D341Med (cell line): ENCODE measurements at regions not wholly inside any gene's neighbourhood (a gene's known extent, or its start where the extent isn't known, plus 50 kb on each side); places are given as distances from the start of the nearest gene placed in this dataset.
A peak's percentile ranks its signal among the peaks of the same experiment; 100 is the strongest.

ENCODE experiments used
- DNase-seq: peaks from one replicate; pipeline ENCODE4 v3.0.0; 2012; ENCODE audit warnings: low spot score

- DNase-seq, result no peak
These were observed 161.6 kb upstream of the CCDC68 start for GRCh38 chr18:55120896-55121295.

- DNase-seq, result no peak
These were observed 160.2 kb upstream of the CCDC68 start for GRCh38 chr18:55119434-55119833.

- DNase-seq, result no peak
These were observed 159.8 kb upstream of the CCDC68 start for GRCh38 chr18:55119016-55119415.

- no peak for DNase-seq
These were observed 157.6 kb upstream of the CCDC68 start for GRCh38 chr18:55116863-55117262.

GRCh38 chr18:55115606-55116005 lies 156.3 kb upstream of the CCDC68 start:
- no peak for DNase-seq

- no peak for DNase-seq
These were observed 155.6 kb upstream of the CCDC68 start for GRCh38 chr18:55114876-55115275.

GRCh38 chr18:55113800-55114199 lies 154.5 kb upstream of the CCDC68 start:
- no peak for DNase-seq

- no peak for DNase-seq
These were observed 152.0 kb upstream of the CCDC68 start for GRCh38 chr18:55111271-55111670.

- DNase-seq, result no peak
These were observed 151.2 kb upstream of the CCDC68 start for GRCh38 chr18:55110436-55110835.

GRCh38 chr18:55109818-55110414 lies 150.7 kb upstream of the CCDC68 start:
- no peak for DNase-seq

- no peak for DNase-seq
These were observed 147.6 kb upstream of the CCDC68 start for GRCh38 chr18:55106906-55107305.

- DNase-seq, result no peak
These were observed 147.2 kb upstream of the CCDC68 start for GRCh38 chr18:55106466-55106865.

- no peak for DNase-seq
These were observed 146.6 kb upstream of the CCDC68 start for GRCh38 chr18:55105873-55106272.

GRCh38 chr18:55102958-55103456 lies 143.7 kb upstream of the CCDC68 start:
- no peak for DNase-seq

GRCh38 chr18:55102501-55102900 lies 143.2 kb upstream of the CCDC68 start:
- no peak for DNase-seq

- no peak for DNase-seq
These were observed 142.2 kb upstream of the CCDC68 start for GRCh38 chr18:55101458-55101824.

GRCh38 chr18:55100817-55101457 lies 141.7 kb upstream of the CCDC68 start:
- no peak for DNase-seq

- DNase-seq, result no peak
These were observed 138.4 kb upstream of the CCDC68 start for GRCh38 chr18:55097456-55098170.

- DNase-seq, result peak; percentile 57
These were observed 137.1 kb upstream of the CCDC68 start for GRCh38 chr18:55096263-55096951.

GRCh38 chr18:55095584-55095983 lies 136.3 kb upstream of the CCDC68 start:
- DNase-seq, result no peak

- DNase-seq, result no peak
These were observed 134.5 kb upstream of the CCDC68 start for GRCh38 chr18:55093808-55094207.

- no peak for DNase-seq
These were observed 134.0 kb upstream of the CCDC68 start for GRCh38 chr18:55093295-55093694.

GRCh38 chr18:55092166-55092565 lies 132.9 kb upstream of the CCDC68 start:
- DNase-seq, result no peak
